OCI-LY1 (cell line): ENCODE measurements at regions not wholly inside any gene's neighbourhood (a gene's known extent, or its start where the extent isn't known, plus 50 kb on each side); places are given as distances from the start of the nearest gene placed in this dataset.
"Not testable (repeated sequence)": the region's sequence is repeated elsewhere in the genome, so short reads cannot be mapped to it uniquely, and the experiment has no call there.

Experiments
- H2AFZ ChIP-seq: fragments of 200-600 bp; sonication (generic), shearing (Covaris generic); 2 replicates; pipeline ENCODE4 v1.6.0; 2014; ENCODE audit warnings: antibody characterized with exemption, mild to moderate bottlenecking, low read length
- H3F3A ChIP-seq: fragments of 200-600 bp; sonication (generic), shearing (Covaris generic); 2 replicates; pipeline ENCODE4 v1.6.0; 2014; ENCODE audit warnings: mild to moderate bottlenecking, antibody characterized with exemption, low read length, moderate library complexity; ENCODE audit not compliant: insufficient read depth
- H3K27ac ChIP-seq: fragments of 200-600 bp; sonication (generic); 2 replicates; pipeline ENCODE4 v1.5.1; 2014; ENCODE audit warnings: low read length, mixed run types, mild to moderate bottlenecking, low read depth; ENCODE audit not compliant: poor library complexity, severe bottlenecking
- H3K27me3 ChIP-seq: fragments of 200-600 bp; sonication (generic); 2 replicates; pipeline ENCODE4 v1.6.0; 2014; ENCODE audit warnings: antibody characterized with exemption, mild to moderate bottlenecking, low read length, moderate library complexity; ENCODE audit not compliant: insufficient read depth
- H3K36me3 ChIP-seq: fragments of 200-600 bp; sonication (generic); 2 replicates; pipeline ENCODE4 v1.6.1; 2014; ENCODE audit warnings: mild to moderate bottlenecking, antibody characterized with exemption, low read length, moderate library complexity, mixed read lengths; ENCODE audit not compliant: insufficient read depth
- H3K4me1 ChIP-seq: fragments of 200-600 bp; sonication (generic); 2 replicates; pipeline ENCODE4 v1.5.1; 2014; ENCODE audit warnings: mild to moderate bottlenecking, low read length, moderate library complexity; ENCODE audit not compliant: insufficient read depth, severe bottlenecking
- H3K4me2 ChIP-seq: fragments of 200-600 bp; sonication (generic), shearing (Covaris generic); 2 replicates; pipeline ENCODE4 v1.6.1; 2014; ENCODE audit warnings: low read length
- H3K4me3 ChIP-seq: fragments of 200-600 bp; sonication (generic); 2 replicates; pipeline ENCODE4 v1.5.1; 2014; ENCODE audit warnings: low read length, low read depth, mild to moderate bottlenecking, mixed read lengths; ENCODE audit not compliant: poor library complexity, severe bottlenecking
- H3K79me2 ChIP-seq: fragments of 200-600 bp; shearing (Covaris generic); 2 replicates; pipeline ENCODE4 v1.6.1; 2016; ENCODE audit warnings: mixed run types, low read length, mixed read lengths; ENCODE audit not compliant: insufficient read depth
- H3K9ac ChIP-seq: fragments of 200-600 bp; sonication (generic), shearing (Covaris generic); 2 replicates; pipeline ENCODE4 v1.6.1; 2014; ENCODE audit warnings: mild to moderate bottlenecking, low read length, mixed read lengths
- H3K9me2 ChIP-seq: fragments of 200-600 bp; sonication (generic), shearing (Covaris generic); 2 replicates; pipeline ENCODE4 v1.6.1; 2014; ENCODE audit warnings: low read depth, mild to moderate bottlenecking, low read length, mixed read lengths
- H3K9me3 ChIP-seq: fragments of 200-600 bp; shearing (Covaris generic); 2 replicates; pipeline ENCODE4 v1.6.1; 2014; ENCODE audit warnings: low read length, mixed read lengths
- H4K20me1 ChIP-seq: fragments of 200-600 bp; sonication (generic), shearing (Covaris generic); 2 replicates; pipeline ENCODE4 v1.6.0; 2016; ENCODE audit warnings: mild to moderate bottlenecking, low read length; ENCODE audit not compliant: insufficient read depth
- CTCF ChIP-seq: fragments of 200-600 bp; sonication (generic), shearing (Covaris generic); IDR thresholded peaks from 2 replicates; pipeline ENCODE4 v1.5.1; 2017; ENCODE audit warnings: mild to moderate bottlenecking, antibody characterized with exemption, low read length, moderate library complexity, mixed read lengths
- EZH2 ChIP-seq: fragments of 200-600 bp; sonication (generic), shearing (Covaris generic); IDR thresholded peaks from 2 replicates; pipeline ENCODE4 v1.8.0; 2017; ENCODE audit warnings: borderline replicate concordance, mixed run types, mild to moderate bottlenecking, antibody characterized with exemption, low read length, moderate library complexity, mixed read lengths

- H2AFZ ChIP-seq: no peak overlapping the region
- H3K79me2 ChIP-seq: no peaks in the 10 kb centered on the region
- no peak for TF ChIP-seq EZH2
- no peak for TF ChIP-seq CTCF
- no peaks in the 10 kb centered on the region for H3K9me3 ChIP-seq
- H3K36me3 ChIP-seq: no peaks in the 10 kb centered on the region
- H3K4me3 ChIP-seq: no peak overlapping the region
- no peak overlapping the region for H3K4me2 ChIP-seq
- H3K9me2 ChIP-seq: no peaks in the 10 kb centered on the region
- no peaks in the 10 kb centered on the region for H4K20me1 ChIP-seq
- H3K4me1 ChIP-seq: no peaks in the 10 kb centered on the region
- H3K27me3 ChIP-seq: no peaks in the 10 kb centered on the region
- H3K27ac ChIP-seq: no peak overlapping the region
- no peak overlapping the region for H3K9ac ChIP-seq
- no peaks in the 10 kb centered on the region for H3F3A ChIP-seq
Observed at GRCh38 chr6:15745781-15746180, 83.0 kb upstream of the DTNBP1 start.

- H3K4me2 ChIP-seq: no peak overlapping the region
- H3K79me2 ChIP-seq: no peaks in the 10 kb centered on the region
- H3K4me3 ChIP-seq: no peak overlapping the region
- H3K36me3 ChIP-seq: no peaks in the 10 kb centered on the region
- H3K9ac ChIP-seq: no peak overlapping the region
- H3K4me1 ChIP-seq: no peaks in the 10 kb centered on the region
- no peaks in the 10 kb centered on the region for H3F3A ChIP-seq
- H3K27ac ChIP-seq: no peak overlapping the region
- H3K9me3 ChIP-seq: no peaks in the 10 kb centered on the region
- no peaks in the 10 kb centered on the region for H3K9me2 ChIP-seq
- H2AFZ ChIP-seq: no peak overlapping the region
- no peaks in the 10 kb centered on the region for H3K27me3 ChIP-seq
- H4K20me1 ChIP-seq: no peaks in the 10 kb centered on the region
- TF ChIP-seq EZH2: no peak
Observed at GRCh38 chr6:15744818-15745402, 82.1 kb upstream of the DTNBP1 start.

- not testable (repeated sequence) for H4K20me1 ChIP-seq
Observed at GRCh38 chr6:15742013-15742412, 79.2 kb upstream of the DTNBP1 start.

GRCh38 chr6:15741405-15741804 lies 78.6 kb upstream of the DTNBP1 start:
- no peaks in the 10 kb centered on the region for H4K20me1 ChIP-seq
- H3K79me2 ChIP-seq: no peaks in the 10 kb centered on the region
- no peaks in the 10 kb centered on the region for H3K36me3 ChIP-seq
- no peak overlapping the region for H3K4me2 ChIP-seq
- H3K4me1 ChIP-seq: no peaks in the 10 kb centered on the region
- TF ChIP-seq EZH2: no peak
- TF ChIP-seq CTCF: no peak
- no peaks in the 10 kb centered on the region for H3K9me2 ChIP-seq
- H3K9me3 ChIP-seq: no peaks in the 10 kb centered on the region
- H2AFZ ChIP-seq: no peak overlapping the region
- no peak overlapping the region for H3K27ac ChIP-seq
- no peak overlapping the region for H3K9ac ChIP-seq
- no peaks in the 10 kb centered on the region for H3K27me3 ChIP-seq
- no peak overlapping the region for H3K4me3 ChIP-seq
- H3F3A ChIP-seq: no peaks in the 10 kb centered on the region

More at GRCh38 chr6:15742013-15742412, 79.2 kb upstream of the DTNBP1 start:
- H3K9me2 ChIP-seq, H2AFZ ChIP-seq, H3K27me3 ChIP-seq, H3K9ac ChIP-seq, H3K27ac ChIP-seq, H3K36me3 ChIP-seq, H3K4me2 ChIP-seq, H3K4me1 ChIP-seq, H3K9me3 ChIP-seq, H3K79me2 ChIP-seq, H3F3A ChIP-seq, H3K4me3 ChIP-seq: not testable (repeated sequence)
